ENCODE measurements at regions not wholly inside any gene's neighbourhood (a gene's known extent, or its start where the extent isn't known, plus 50 kb on each side); places are given as distances from the start of the nearest gene placed in this dataset.

- TF ChIP-seq CTCF (IDR thresholded peaks at IDR 0.05): no peak
- TF ChIP-seq POLR2A (IDR thresholded peaks at IDR 0.05): no peak
Measured at GRCh38 chr10:44459671-44460070, 74.8 kb upstream of the CXCL12 start.

All from thyroid gland (tissue), 4 donors.